Testis (tissue), 2 donors: ENCODE measurements at regions not wholly inside any gene's neighbourhood (a gene's known extent, or its start where the extent isn't known, plus 50 kb on each side); places are given as distances from the start of the nearest gene placed in this dataset.

Source experiments
- CTCF ChIP-seq, 3 experiments: fragments of 450-650 bp in 2 of 3; fragments of 200-600 bp in 1 of 3; sonication (generic) in 1 of 3; IDR thresholded peaks; one replicate each; pipeline ENCODE4 v1.5.1; 2016 to 2019; ENCODE audit warnings: antibody characterized with exemption in 3 of 3, mild to moderate bottlenecking in 2 of 3, moderate library complexity in 1 of 3
- POLR2A ChIP-seq: fragments of 450-650 bp; IDR thresholded peaks from one replicate; pipeline ENCODE4 v1.6.1; 2017; ENCODE audit warnings: antibody characterized with exemption, mild to moderate bottlenecking, moderate library complexity

DNA sequence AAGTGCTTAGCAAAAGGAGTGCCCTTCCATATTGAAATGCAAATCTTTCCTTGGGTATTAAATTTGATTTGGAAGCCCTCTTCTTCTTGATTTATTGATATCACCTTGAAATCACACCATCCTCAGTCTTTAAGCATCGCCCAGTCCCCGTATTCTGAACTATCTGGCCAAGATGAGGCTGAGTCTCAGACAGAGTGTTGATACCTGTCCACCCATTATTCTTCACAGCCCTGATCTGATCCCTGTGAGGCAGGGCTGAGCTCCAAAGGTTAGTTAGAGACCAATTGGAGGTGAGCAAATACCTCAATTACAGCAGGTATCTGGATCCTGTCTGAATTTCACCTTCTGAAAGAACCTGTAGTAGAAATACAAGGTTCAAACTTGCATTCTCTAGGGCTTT lies 326.3 kb downstream of the FAT3 start:
- TF ChIP-seq CTCF (IDR thresholded peaks at IDR 0.05) (no peak), POLR2A (no peak)
